Lower leg skin (tissue), 4 donors: ENCODE measurements at regions not wholly inside any gene's neighbourhood (a gene's known extent, or its start where the extent isn't known, plus 50 kb on each side); places are given as distances from the start of the nearest gene placed in this dataset.
A peak's percentile ranks its signal among the peaks of the same experiment; 100 is the strongest.

ENCODE experiments used
- DNase-seq, 2 donors: peaks; one replicate each; pipeline ENCODE4 v3.0.0-alpha.2; 2019; ENCODE audit warnings: low spot score in 2 of 2
- H3K4me3 ChIP-seq: fragments of 200-600 bp; sonication (generic); 2 replicates; pipeline ENCODE4 v1.5.1; 2017; ENCODE audit warnings: mild to moderate bottlenecking, low read depth; ENCODE audit not compliant: poor library complexity, severe bottlenecking
- POLR2A ChIP-seq, 2 donors: fragments of 450-650 bp; IDR thresholded peaks; one replicate each; pipeline ENCODE4 v1.6.1; 2016 to 2017; ENCODE audit warnings: antibody characterized with exemption in 2 of 2, mild to moderate bottlenecking in 1 of 2, moderate library complexity in 1 of 2
- WGBS, 2 donors: methylation state at CpG; one replicate each; pipeline ENCODE4 v1.1.5; 2018; 5-methylcytosine and 5-hydroxymethylcytosine counted together
- intact Hi-C: fragments of 100-400 bp; cut with DNase I; formaldehyde crosslinking; loops from one replicate; pipeline ENCODE4 v1.15.0; 2023; ENCODE audit warnings: low total_unique reads
- TF ChIP-seq, protein P1 (sequence below), 3 donors: fragments of 450-650 bp; IDR thresholded peaks; one replicate each; pipeline ENCODE4 v1.5.1; 2016; ENCODE audit warnings: antibody characterized with exemption in 3 of 3, mild to moderate bottlenecking in 3 of 3, moderate library complexity in 2 of 3

GRCh38 chr16:54477714-54478113 is 191.1 kb upstream of the IRX3 start:
- TF ChIP-seq, protein P1, sequence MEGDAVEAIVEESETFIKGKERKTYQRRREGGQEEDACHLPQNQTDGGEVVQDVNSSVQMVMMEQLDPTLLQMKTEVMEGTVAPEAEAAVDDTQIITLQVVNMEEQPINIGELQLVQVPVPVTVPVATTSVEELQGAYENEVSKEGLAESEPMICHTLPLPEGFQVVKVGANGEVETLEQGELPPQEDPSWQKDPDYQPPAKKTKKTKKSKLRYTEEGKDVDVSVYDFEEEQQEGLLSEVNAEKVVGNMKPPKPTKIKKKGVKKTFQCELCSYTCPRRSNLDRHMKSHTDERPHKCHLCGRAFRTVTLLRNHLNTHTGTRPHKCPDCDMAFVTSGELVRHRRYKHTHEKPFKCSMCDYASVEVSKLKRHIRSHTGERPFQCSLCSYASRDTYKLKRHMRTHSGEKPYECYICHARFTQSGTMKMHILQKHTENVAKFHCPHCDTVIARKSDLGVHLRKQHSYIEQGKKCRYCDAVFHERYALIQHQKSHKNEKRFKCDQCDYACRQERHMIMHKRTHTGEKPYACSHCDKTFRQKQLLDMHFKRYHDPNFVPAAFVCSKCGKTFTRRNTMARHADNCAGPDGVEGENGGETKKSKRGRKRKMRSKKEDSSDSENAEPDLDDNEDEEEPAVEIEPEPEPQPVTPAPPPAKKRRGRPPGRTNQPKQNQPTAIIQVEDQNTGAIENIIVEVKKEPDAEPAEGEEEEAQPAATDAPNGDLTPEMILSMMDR (IDR thresholded peaks at IDR 0.05): no peak
- no peak for TF ChIP-seq POLR2A (IDR thresholded peaks at IDR 0.05)
- intact Hi-C loops: no loop called here
- 69 to 71% methylated on average over 6 of the region's 6 CpGs for whole genome bisulfite sequencing, 2 donors
- H3K4me3 ChIP-seq: no peak overlapping the region
- no peak for DNase-seq

DNA sequence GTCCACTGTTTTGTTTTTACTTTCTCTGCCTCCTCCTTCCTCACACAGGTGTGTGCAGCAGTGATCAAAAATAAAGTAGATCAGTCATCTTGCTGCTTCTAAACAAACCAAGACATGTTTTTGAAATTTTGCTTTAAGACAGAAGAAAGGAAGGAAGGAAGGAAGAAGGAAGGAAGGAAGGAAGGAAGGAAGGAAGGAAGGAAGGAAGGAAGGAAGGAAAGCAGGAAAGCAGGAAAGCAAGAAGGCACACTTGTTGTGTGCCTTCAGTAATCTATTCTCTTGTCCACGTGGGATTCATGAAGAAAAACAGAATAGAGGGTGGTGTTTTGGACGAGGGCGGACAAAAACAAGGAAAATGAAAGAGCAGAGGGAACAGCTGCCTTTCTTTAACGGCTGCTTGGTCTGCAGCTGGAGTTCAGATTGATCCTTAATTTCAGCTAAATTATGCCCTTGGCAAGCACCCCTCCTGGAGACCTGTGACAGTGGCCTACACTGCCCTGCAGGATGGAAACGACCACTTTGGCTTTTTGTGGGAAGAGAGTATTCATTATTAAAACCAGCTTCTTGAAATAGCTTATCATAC is 188.5 kb upstream of the IRX3 start:
- WGBS, 2 donors: 62 to 70% methylated on average over 5 of the region's 5 CpGs
- TF ChIP-seq, protein P1 (IDR thresholded peaks at IDR 0.05): no peak
- TF ChIP-seq POLR2A (IDR thresholded peaks at IDR 0.05): no peak
- DNase-seq: no peak
- intact Hi-C loops: no loop called here
- H3K4me3 ChIP-seq: no peak overlapping the region

- 60 to 62% methylated on average over 8 of the region's 8 CpGs for WGBS, 2 donors
- TF ChIP-seq, protein P1 (IDR thresholded peaks at IDR 0.05): no peak
- TF ChIP-seq POLR2A (IDR thresholded peaks at IDR 0.05): no peak
- peak in 1 of 2 donors; percentile 47 for DNase-seq
- intact Hi-C loops: no loop called here
- H3K4me3 ChIP-seq: no peak overlapping the region
Measured at GRCh38 chr16:54473226-54473993, 186.8 kb upstream of the IRX3 start.

DNA sequence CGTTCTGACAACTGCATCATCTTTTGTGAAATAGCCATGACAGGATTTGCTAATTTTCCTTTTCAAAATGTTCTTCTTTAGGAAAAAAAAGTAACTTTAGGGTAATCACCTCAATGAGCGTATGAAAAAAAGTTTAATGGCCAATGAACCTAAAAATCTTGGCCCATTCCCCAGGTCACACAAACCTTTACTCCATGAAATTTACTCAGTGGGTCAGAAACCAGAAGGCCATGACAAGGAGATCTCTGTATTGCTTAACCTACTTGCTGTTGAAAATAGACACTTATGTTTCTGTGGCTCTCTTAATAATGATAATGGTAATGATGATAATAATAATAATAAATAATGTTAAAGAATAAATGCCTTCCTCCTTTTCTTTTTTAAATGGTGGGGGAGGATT is 180.8 kb upstream of the IRX3 start:
- TF ChIP-seq, protein P1 (IDR thresholded peaks at IDR 0.05): no peak
- TF ChIP-seq POLR2A (IDR thresholded peaks at IDR 0.05): no peak
- intact Hi-C loops: no loop called here
- WGBS, 2 donors: 96 to 99% methylated on average over 2 of the region's 2 CpGs
- H3K4me3 ChIP-seq: no peak overlapping the region
- DNase-seq: no peak

DNA sequence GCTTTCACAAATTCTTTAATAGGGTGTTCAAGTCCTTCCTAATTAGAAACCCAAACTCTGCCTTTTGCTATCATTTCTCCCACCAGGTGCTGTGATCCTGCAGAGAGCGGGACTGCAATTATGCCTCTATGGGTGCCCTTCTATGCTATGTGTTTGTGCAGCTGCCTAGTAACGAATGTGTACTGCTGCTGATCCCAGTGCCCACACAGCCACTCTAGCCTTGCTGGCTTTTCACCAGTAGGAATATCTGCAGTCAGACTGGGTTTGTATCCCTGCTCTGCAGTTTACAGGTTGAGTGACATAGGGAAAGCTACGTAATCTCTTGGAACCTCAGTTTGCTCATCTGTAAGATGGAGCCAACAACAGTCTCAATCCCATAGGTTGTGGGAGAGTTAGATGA is 179.6 kb upstream of the IRX3 start:
- TF ChIP-seq, protein P1 (IDR thresholded peaks at IDR 0.05): no peak
- TF ChIP-seq POLR2A (IDR thresholded peaks at IDR 0.05): no peak
- DNase-seq: no peak
- WGBS, 2 donors: 95 to 98% methylated on average over 3 of the region's 3 CpGs
- H3K4me3 ChIP-seq: no peak overlapping the region
- intact Hi-C loops: no loop called here
